Transverse colon (tissue), 3 donors: ENCODE measurements at regions not wholly inside any gene's neighbourhood (a gene's known extent, or its start where the extent isn't known, plus 50 kb on each side); places are given as distances from the start of the nearest gene placed in this dataset.

Source experiments
- CTCF ChIP-seq, 5 experiments: fragments of 200-600 bp in 3 of 5; fragments of 450-650 bp in 2 of 5; sonication (generic) in 3 of 5; IDR thresholded peaks; 1 replicate in 2 of 5; 2 replicates in 3 of 5; pipeline ENCODE4 v1.5.1; 2016 to 2017; ENCODE audit warnings: antibody characterized with exemption in 5 of 5, inconsistent platforms in 3 of 5, mild to moderate bottlenecking in 2 of 5, moderate library complexity in 1 of 5
- POLR2A ChIP-seq: fragments of 450-650 bp; IDR thresholded peaks from one replicate; pipeline ENCODE4 v1.6.1; 2016; ENCODE audit warnings: antibody characterized with exemption, mild to moderate bottlenecking, moderate library complexity

- TF ChIP-seq CTCF (IDR thresholded peaks at IDR 0.05): no peak
- TF ChIP-seq POLR2A: no peak
Measured at GRCh38 chr4:41426539-41426938, 111.4 kb upstream of the LIMCH1 start.
